ENCODE measurements at regions not wholly inside any gene's neighbourhood (a gene's known extent, or its start where the extent isn't known, plus 50 kb on each side); places are given as distances from the start of the nearest gene placed in this dataset.
"Not testable (repeated sequence)": the region's sequence is repeated elsewhere in the genome, so short reads cannot be mapped to it uniquely, and the experiment has no call there.

DNA sequence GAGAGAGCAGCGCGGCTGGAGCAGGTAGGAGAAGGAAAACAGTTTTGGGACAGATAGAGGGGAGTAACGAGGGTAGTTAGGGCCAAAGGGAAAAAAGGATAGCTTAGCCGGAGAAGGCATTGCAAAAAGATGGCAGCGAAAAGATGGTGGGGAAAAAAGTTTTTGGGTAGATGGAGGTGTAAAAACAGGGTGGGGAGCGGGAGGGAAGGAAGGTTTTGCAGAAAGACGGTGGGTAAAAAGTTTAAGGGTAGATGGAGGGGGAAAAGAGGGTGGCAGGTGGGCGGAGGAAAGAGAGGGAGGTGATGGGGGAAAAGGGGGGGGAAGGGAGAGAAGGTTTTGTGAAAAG, 174.2 kb downstream of the USP22 start:
- TF ChIP-seq CTCF (conservative IDR thresholded peaks at IDR 0.05; ENCODE audit: low read length); EZH2phosphoT487 (IDR thresholded peaks at IDR 0.05; ENCODE audit: borderline replicate concordance, low read depth, low read length): not testable (repeated sequence)

Measured in OCI-LY7 (cell line).